Epithelial cell of esophagus (primary cell): ENCODE measurements at regions not wholly inside any gene's neighbourhood (a gene's known extent, or its start where the extent isn't known, plus 50 kb on each side); places are given as distances from the start of the nearest gene placed in this dataset.
A peak's percentile ranks its signal among the peaks of the same experiment; 100 is the strongest.

Experiments used
- DNase-seq: peaks from one replicate; pipeline ENCODE4 v3.0.0; 2010; ENCODE audit warnings: low read depth
- H3K4me3 ChIP-seq: 2 replicates; pipeline ENCODE4 v1.5.1; 2011; ENCODE audit warnings: mild to moderate bottlenecking, low read length, control low read depth
- TF ChIP-seq, protein P1 (sequence below): IDR thresholded peaks from 2 replicates; pipeline ENCODE4 v1.5.1; 2011; ENCODE audit warnings: low read depth, mild to moderate bottlenecking, low read length, control low read depth, inconsistent platforms; ENCODE audit not compliant: insufficient read depth; ENCODE audit errors: missing control alignments

- TF ChIP-seq, protein P1, sequence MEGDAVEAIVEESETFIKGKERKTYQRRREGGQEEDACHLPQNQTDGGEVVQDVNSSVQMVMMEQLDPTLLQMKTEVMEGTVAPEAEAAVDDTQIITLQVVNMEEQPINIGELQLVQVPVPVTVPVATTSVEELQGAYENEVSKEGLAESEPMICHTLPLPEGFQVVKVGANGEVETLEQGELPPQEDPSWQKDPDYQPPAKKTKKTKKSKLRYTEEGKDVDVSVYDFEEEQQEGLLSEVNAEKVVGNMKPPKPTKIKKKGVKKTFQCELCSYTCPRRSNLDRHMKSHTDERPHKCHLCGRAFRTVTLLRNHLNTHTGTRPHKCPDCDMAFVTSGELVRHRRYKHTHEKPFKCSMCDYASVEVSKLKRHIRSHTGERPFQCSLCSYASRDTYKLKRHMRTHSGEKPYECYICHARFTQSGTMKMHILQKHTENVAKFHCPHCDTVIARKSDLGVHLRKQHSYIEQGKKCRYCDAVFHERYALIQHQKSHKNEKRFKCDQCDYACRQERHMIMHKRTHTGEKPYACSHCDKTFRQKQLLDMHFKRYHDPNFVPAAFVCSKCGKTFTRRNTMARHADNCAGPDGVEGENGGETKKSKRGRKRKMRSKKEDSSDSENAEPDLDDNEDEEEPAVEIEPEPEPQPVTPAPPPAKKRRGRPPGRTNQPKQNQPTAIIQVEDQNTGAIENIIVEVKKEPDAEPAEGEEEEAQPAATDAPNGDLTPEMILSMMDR = no peak
- H3K4me3 ChIP-seq = no peak overlapping the region
- DNase-seq = no peak
These were observed 248.6 kb upstream of the PLET1 start for GRCh38 chr11:112509300-112509699.

DNA sequence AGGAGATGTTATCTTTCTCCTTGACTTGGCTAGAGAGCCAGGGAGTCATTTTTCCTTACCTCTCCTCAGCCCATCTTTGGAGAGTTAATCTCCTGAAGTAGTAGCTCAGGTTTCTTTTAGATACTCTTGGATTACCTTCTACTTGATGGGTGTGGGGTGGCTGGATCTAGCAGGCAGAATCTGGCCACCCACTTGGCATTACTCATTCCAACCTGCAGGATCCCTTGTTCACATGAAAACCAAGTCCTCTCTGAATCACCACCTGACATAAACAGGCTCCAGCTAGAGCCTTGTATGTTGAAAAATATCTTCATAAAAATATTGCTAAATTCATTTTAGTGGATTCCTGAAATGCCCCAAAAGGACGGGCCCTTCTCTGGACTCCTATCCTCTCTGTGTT, 250.6 kb upstream of the PLET1 start:
- peak; percentile 93 for DNase-seq
- TF ChIP-seq, protein P1 = peak; percentile 43
- no peak overlapping the region for H3K4me3 ChIP-seq

GRCh38 chr11:112511911-112512310, 251.3 kb upstream of the PLET1 start:
- no peak for DNase-seq
- TF ChIP-seq, protein P1 = no peak

GRCh38 chr11:112513417-112513816, 252.8 kb upstream of the PLET1 start:
- no peak overlapping the region for H3K4me3 ChIP-seq
- TF ChIP-seq, protein P1 = no peak

More at GRCh38 chr11:112511911-112512310, 251.3 kb upstream of the PLET1 start:
- H3K4me3 ChIP-seq = no peak overlapping the region

GRCh38 chr11:112514011-112514740, 253.5 kb upstream of the PLET1 start:
- H3K4me3 ChIP-seq = no peak overlapping the region
- TF ChIP-seq, protein P1 = no peak
- DNase-seq = no peak

More at GRCh38 chr11:112513417-112513816, 252.8 kb upstream of the PLET1 start:
- DNase-seq = no peak

GRCh38 chr11:112516261-112516660, 255.6 kb upstream of the PLET1 start:
- TF ChIP-seq, protein P1 = no peak
- no peak overlapping the region for H3K4me3 ChIP-seq
- no peak for DNase-seq

DNA sequence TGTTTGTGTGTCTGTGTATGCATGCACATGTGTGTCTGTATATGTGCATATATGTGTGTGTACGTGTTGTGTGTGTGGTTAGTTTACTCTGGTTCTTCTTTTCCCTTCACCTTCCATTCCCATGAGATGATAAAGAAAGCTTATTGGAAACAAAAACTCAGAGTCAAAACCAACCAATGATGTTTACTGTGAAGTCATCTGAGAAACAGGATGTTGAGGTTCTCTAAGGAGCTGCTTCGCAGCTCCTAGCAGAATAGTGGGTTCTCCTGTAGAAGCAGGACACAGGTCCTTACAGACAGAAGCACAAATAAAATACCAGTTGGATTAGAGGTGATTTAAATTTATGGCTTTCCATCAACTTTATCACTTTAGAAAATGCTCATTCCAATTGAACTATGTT, 256.1 kb upstream of the PLET1 start:
- H3K4me3 ChIP-seq = no peak overlapping the region
- no peak for DNase-seq
- TF ChIP-seq, protein P1 = no peak
